SK-N-SH (cell line): ENCODE measurements at regions not wholly inside any gene's neighbourhood (a gene's known extent, or its start where the extent isn't known, plus 50 kb on each side); places are given as distances from the start of the nearest gene placed in this dataset.

ENCODE experiments used
- CTCF ChIA-PET: fragments of 300-600, 350-600 bp; formaldehyde crosslinking; extraction: SDS; loops from one replicate; lab custom pipeline; 2021; lab: Yijun Ruan, JAX
- POLR2A ChIA-PET: fragments of 350-600 bp; sonication (Branson Sonifier 250); formaldehyde crosslinking; extraction: SDS; loops from one replicate; lab custom pipeline; 2020; ENCODE audit warnings: antibody characterized with exemption, inconsistent platforms; lab: Yijun Ruan, JAX
- DNase-seq: peaks from one replicate; pipeline ENCODE4 v3.0.0; 2012
- H2AFZ ChIP-seq: fragments of 200-600 bp; sonication (generic); 2 replicates; pipeline ENCODE4 v1.8.1; 2016; ENCODE audit warnings: antibody characterized with exemption, mild to moderate bottlenecking, low read depth
- H3F3A ChIP-seq: fragments of 200-600 bp; sonication (generic); replicated peaks from 2 replicates; pipeline ENCODE3; 2016; ENCODE audit warnings: antibody characterized with exemption, mild to moderate bottlenecking; ENCODE audit not compliant: insufficient read depth
- H3K27ac ChIP-seq, 2 experiments: fragments of 200-500 bp in 1 of 2; fragments of 200-600 bp in 1 of 2; sonication (Bioruptor generic) in 1 of 2; sonication (generic), shearing (Covaris generic) in 1 of 2; 2 replicates each; pipeline versions ENCODE4 v1.5.1 to v1.6.1; 2014 to 2016; ENCODE audit warnings: low read depth in 2 of 2, inconsistent platforms in 1 of 2, low read length in 1 of 2, mild to moderate bottlenecking in 1 of 2, mixed read lengths in 1 of 2
- H3K27me3 ChIP-seq: fragments of 200-600 bp; sonication (generic), shearing (Covaris generic); 2 replicates; pipeline ENCODE4 v1.6.1; 2016; ENCODE audit warnings: mixed run types; ENCODE audit not compliant: insufficient read depth
- H3K36me3 ChIP-seq, 2 experiments: fragments of 200-500 bp in 1 of 2; fragments of 200-600 bp in 1 of 2; sonication (Bioruptor generic) in 1 of 2; sonication (generic) in 1 of 2; replicated peaks in 1 of 2; 2 replicates each; pipeline versions ENCODE3 to v1.5.1; 2014 to 2016; ENCODE audit warnings: low read length in 1 of 2, mild to moderate bottlenecking in 1 of 2; ENCODE audit not compliant: insufficient read depth in 2 of 2, control insufficient read depth in 1 of 2
- H3K4me1 ChIP-seq, 2 experiments: fragments of 200-500 bp in 1 of 2; fragments of 200-600 bp in 1 of 2; sonication (Bioruptor generic) in 1 of 2; sonication (generic), shearing (Covaris generic) in 1 of 2; 2 replicates each; pipeline versions ENCODE4 v1.5.1 to v1.6.1; 2014 to 2016; ENCODE audit warnings: low read depth in 1 of 2, low read length in 1 of 2, mixed run types in 1 of 2; ENCODE audit not compliant: insufficient read depth in 2 of 2, control insufficient read depth in 1 of 2
- H3K4me2 ChIP-seq: fragments of 200-600 bp; sonication (generic), shearing (Covaris generic); 2 replicates; pipeline ENCODE4 v1.6.1; 2017; ENCODE audit warnings: mixed run types
- H3K4me3 ChIP-seq, 2 experiments: fragments of 200-500 bp in 1 of 2; fragments of 200-600 bp in 1 of 2; sonication (Bioruptor generic) in 1 of 2; sonication (generic), shearing (Covaris generic) in 1 of 2; 2 replicates each; pipeline versions ENCODE4 v1.5.1 to v1.8.1; 2014 to 2016; ENCODE audit warnings: low read depth in 2 of 2, inconsistent platforms in 1 of 2, low read length in 1 of 2, mild to moderate bottlenecking in 1 of 2, mixed read lengths in 1 of 2, moderate library complexity in 1 of 2
- H3K79me2 ChIP-seq: fragments of 200-600 bp; sonication (generic); 2 replicates; pipeline ENCODE4 v1.8.1; 2017; ENCODE audit warnings: mild to moderate bottlenecking; ENCODE audit not compliant: insufficient read depth
- H3K9ac ChIP-seq: fragments of 200-600 bp; sonication (generic); 2 replicates; pipeline ENCODE4 v1.6.1; 2017; ENCODE audit warnings: mixed run types
- H3K9me2 ChIP-seq: fragments of 200-600 bp; sonication (generic); 2 replicates; pipeline ENCODE4 v1.6.1; 2017; ENCODE audit warnings: mixed run types
- H3K9me3 ChIP-seq: fragments of 200-600 bp; sonication (generic); 2 replicates; pipeline ENCODE4 v1.6.1; 2017; ENCODE audit warnings: mixed run types, mild to moderate bottlenecking, moderate library complexity
- H4K20me1 ChIP-seq: fragments of 200-600 bp; sonication (generic); 2 replicates; pipeline ENCODE4 v1.6.1; 2017; ENCODE audit warnings: mild to moderate bottlenecking, mixed run types; ENCODE audit not compliant: insufficient read depth
- ELF1 ChIP-seq: IDR thresholded peaks from 2 replicates; pipeline ENCODE4 v1.4.0; 2012
- EP300 ChIP-seq, 2 experiments: IDR thresholded peaks; 2 replicates each; pipeline versions ENCODE4 v1.4.0 to v1.6.1; 2012; ENCODE audit warnings: borderline replicate concordance in 1 of 2, low read depth in 1 of 2, low read length in 1 of 2
- FOXM1 ChIP-seq: IDR thresholded peaks from 2 replicates; pipeline ENCODE4 v1.4.0; 2012; ENCODE audit warnings: low read depth, mild to moderate bottlenecking
- GABPA ChIP-seq: IDR thresholded peaks from 2 replicates; pipeline ENCODE4 v1.4.0; 2012; ENCODE audit warnings: low read depth, mild to moderate bottlenecking
- IRF3 ChIP-seq: fragments of 150-350 bp; IDR thresholded peaks from 2 replicates; pipeline ENCODE4 v1.6.1; 2016; ENCODE audit warnings: mild to moderate bottlenecking, low read depth, low read length
- NRF1 ChIP-seq: IDR thresholded peaks from 2 replicates; pipeline ENCODE4 v1.6.1; 2012; ENCODE audit warnings: low read depth, mild to moderate bottlenecking, low read length
- PBX3 ChIP-seq: IDR thresholded peaks from 2 replicates; pipeline ENCODE4; 2012
- SMC3 ChIP-seq: IDR thresholded peaks from 2 replicates; pipeline ENCODE4 v1.6.1; 2012; ENCODE audit warnings: low read depth, low read length, improper control_type of control experiment
- TAF1 ChIP-seq: IDR thresholded peaks from 2 replicates; pipeline ENCODE4 v1.6.1; 2012; ENCODE audit warnings: low read depth, mild to moderate bottlenecking, low read length, moderate library complexity, borderline replicate concordance
- TCF12 ChIP-seq: IDR thresholded peaks from 2 replicates; pipeline ENCODE4 v1.4.0; 2012
- TEAD4 ChIP-seq: IDR thresholded peaks from 2 replicates; pipeline ENCODE4 v1.4.0; 2012; ENCODE audit warnings: mild to moderate bottlenecking, borderline replicate concordance; ENCODE audit not compliant: insufficient read depth
- USF2 ChIP-seq: fragments of 150-350 bp; IDR thresholded peaks from 2 replicates; pipeline ENCODE4 v1.6.1; 2017; ENCODE audit warnings: antibody characterized with exemption, low read length, low read depth, borderline replicate concordance
- WGBS: methylation state at CpG from one replicate; pipeline ENCODE4 v1.1.6; 2017; ENCODE audit warnings: low lambda C conversion rate; 5-methylcytosine and 5-hydroxymethylcytosine counted together
- TF ChIP-seq, protein P1 (sequence below): IDR thresholded peaks from 2 replicates; pipeline ENCODE4 v1.4.0; 2012; ENCODE audit warnings: low read depth, borderline replicate concordance

DNA sequence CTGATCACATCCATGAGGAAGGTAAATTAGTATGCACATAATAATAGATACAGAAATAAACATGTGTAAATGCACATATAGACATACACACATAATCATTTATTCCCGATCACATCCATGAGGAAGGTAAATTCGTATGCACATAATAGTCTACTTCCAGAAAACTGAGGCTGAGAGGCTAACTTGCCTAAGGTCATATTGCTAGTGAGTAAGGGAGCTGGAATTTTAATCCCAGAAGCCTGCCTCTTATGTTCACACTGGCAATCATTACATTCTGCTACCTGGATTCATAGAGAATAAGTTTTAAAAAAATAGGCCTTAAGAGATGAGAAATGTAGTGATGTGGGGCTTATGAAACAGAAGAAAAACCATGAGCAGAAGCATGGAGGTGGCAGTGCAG, 716.3 kb downstream of the BRINP1 start (continued):
- TF ChIP-seq PBX3 (no peak), EP300 (IDR thresholded peaks at IDR 0.05; ENCODE audit: borderline replicate concordance in 1 of 2, low read depth in 1 of 2, low read length in 1 of 2) (no peak), IRF3 (no peak), ELF1 (no peak), TAF1 (no peak)
- TF ChIP-seq, protein P1, sequence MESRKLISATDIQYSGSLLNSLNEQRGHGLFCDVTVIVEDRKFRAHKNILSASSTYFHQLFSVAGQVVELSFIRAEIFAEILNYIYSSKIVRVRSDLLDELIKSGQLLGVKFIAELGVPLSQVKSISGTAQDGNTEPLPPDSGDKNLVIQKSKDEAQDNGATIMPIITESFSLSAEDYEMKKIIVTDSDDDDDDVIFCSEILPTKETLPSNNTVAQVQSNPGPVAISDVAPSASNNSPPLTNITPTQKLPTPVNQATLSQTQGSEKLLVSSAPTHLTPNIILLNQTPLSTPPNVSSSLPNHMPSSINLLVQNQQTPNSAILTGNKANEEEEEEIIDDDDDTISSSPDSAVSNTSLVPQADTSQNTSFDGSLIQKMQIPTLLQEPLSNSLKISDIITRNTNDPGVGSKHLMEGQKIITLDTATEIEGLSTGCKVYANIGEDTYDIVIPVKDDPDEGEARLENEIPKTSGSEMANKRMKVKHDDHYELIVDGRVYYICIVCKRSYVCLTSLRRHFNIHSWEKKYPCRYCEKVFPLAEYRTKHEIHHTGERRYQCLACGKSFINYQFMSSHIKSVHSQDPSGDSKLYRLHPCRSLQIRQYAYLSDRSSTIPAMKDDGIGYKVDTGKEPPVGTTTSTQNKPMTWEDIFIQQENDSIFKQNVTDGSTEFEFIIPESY = no peak

DNA sequence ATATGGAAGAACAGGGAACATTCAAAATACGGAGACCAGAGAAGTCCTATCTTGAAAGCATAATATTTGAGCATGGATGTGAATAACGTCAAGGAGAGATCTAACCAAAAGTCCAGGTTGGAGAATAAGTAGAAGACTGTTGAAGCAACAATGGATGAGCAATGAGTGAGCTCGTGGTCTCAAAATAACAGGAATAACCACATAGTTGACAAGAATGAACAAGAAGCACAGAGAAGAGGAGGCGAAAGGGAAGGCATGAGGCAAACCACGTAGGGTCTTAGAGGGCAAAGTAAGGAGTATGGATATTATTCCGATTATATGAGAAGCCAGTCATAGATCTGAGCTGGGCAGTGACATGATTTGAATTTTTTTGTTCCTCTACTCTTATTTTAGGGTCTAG, 710.2 kb downstream of the BRINP1 start:
- Histone ChIP-seq H4K20me1 (no peaks in the 10 kb centered on the region), H2AFZ (no peak overlapping the region), H3K4me1 (no peaks in the 10 kb centered on the region), H3K9ac (no peak overlapping the region), H3K4me2 (no peak overlapping the region), H3K79me2 (no peaks in the 10 kb centered on the region), H3F3A (no peaks in the 10 kb centered on the region), H3K4me3 (no peak overlapping the region)
- 17% methylated on average over 6 of the region's 6 CpGs for WGBS
- POLR2A ChIA-PET = no interaction called here
- TF ChIP-seq PBX3 (no peak), NRF1 (no peak), FOXM1 (no peak), SMC3 (no peak), GABPA (no peak), TEAD4 (no peak), USF2 (no peak), TCF12 (no peak)
- TF ChIP-seq, protein P1 = no peak
- TF ChIP-seq, all 33 proteins: peak for 0
- H3K27me3 ChIP-seq = no peaks in the 10 kb centered on the region
- no peaks in the 10 kb centered on the region for H3K36me3 ChIP-seq
- no peak overlapping the region for H3K27ac ChIP-seq
- DNase-seq = no peak
- CTCF ChIA-PET = no interaction called here
- H3K9me3 ChIP-seq = no peaks in the 10 kb centered on the region
- H3K9me2 ChIP-seq = no peaks in the 10 kb centered on the region
